ENCODE measurements at regions not wholly inside any gene's neighbourhood (a gene's known extent, or its start where the extent isn't known, plus 50 kb on each side); places are given as distances from the start of the nearest gene placed in this dataset.

GRCh38 chr13:94933230-94933751, 220.9 kb upstream of the SOX21 start:
- no peak for DNase-seq (ENCODE audit: low spot score in 2 of 2)
- H3K36me3 Mint-ChIP-seq, result no peaks in the 10 kb centered on the region
- no peak for ATAC-seq (ENCODE audit: low read depth)
- H3K27me3 Mint-ChIP-seq, result peaks cover 3% of the 10 kb centered on the region
- no peak overlapping the region for H3K27ac Mint-ChIP-seq
- peaks cover 5% of the 10 kb centered on the region for H3K9me3 Mint-ChIP-seq
- H3K4me1 Mint-ChIP-seq, result no peaks in the 10 kb centered on the region
- H3K4me3 Mint-ChIP-seq, result no peak overlapping the region

- H3K9me3 Mint-ChIP-seq, result peaks cover 6% of the 10 kb centered on the region
- H3K36me3 Mint-ChIP-seq, result no peaks in the 10 kb centered on the region
- ATAC-seq (ENCODE audit: low read depth) (no peak), DNase-seq (ENCODE audit: low spot score in 2 of 2) (no peak)
- H3K27me3 Mint-ChIP-seq, result peaks cover 3% of the 10 kb centered on the region
- H3K27ac Mint-ChIP-seq, result no peak overlapping the region
- H3K4me3 Mint-ChIP-seq, result no peak overlapping the region
- no peaks in the 10 kb centered on the region for H3K4me1 Mint-ChIP-seq
These were observed 215.9 kb upstream of the SOX21 start for GRCh38 chr13:94928127-94928775.

- DNase-seq (ENCODE audit: low spot score in 2 of 2), result no peak
These were observed 212.9 kb upstream of the SOX21 start for GRCh38 chr13:94925263-94925662.

GRCh38 chr13:94921181-94921580, 208.8 kb upstream of the SOX21 start:
- Mint-ChIP-seq H3K9me3 (peaks cover 1% of the 10 kb centered on the region), H3K27ac (no peak overlapping the region), H3K4me3 (no peak overlapping the region), H3K27me3 (no peaks in the 10 kb centered on the region), H3K36me3 (no peaks in the 10 kb centered on the region), H3K4me1 (no peaks in the 10 kb centered on the region)
- ATAC-seq (ENCODE audit: low read depth) (no peak), DNase-seq (ENCODE audit: low spot score in 2 of 2) (no peak)

More at GRCh38 chr13:94925263-94925662, 212.9 kb upstream of the SOX21 start:
- no peak overlapping the region for H3K4me3 Mint-ChIP-seq
- peaks cover 3% of the 10 kb centered on the region for H3K27me3 Mint-ChIP-seq
- peaks cover 4% of the 10 kb centered on the region for H3K9me3 Mint-ChIP-seq
- no peaks in the 10 kb centered on the region for H3K4me1 Mint-ChIP-seq
- no peaks in the 10 kb centered on the region for H3K36me3 Mint-ChIP-seq
- ATAC-seq (ENCODE audit: low read depth), result no peak
- H3K27ac Mint-ChIP-seq, result no peak overlapping the region

GRCh38 chr13:94920578-94920977, 208.2 kb upstream of the SOX21 start:
- Mint-ChIP-seq H3K4me3 (no peak overlapping the region), H3K9me3 (peaks cover 1% of the 10 kb centered on the region), H3K27me3 (no peaks in the 10 kb centered on the region), H3K4me1 (no peaks in the 10 kb centered on the region), H3K36me3 (no peaks in the 10 kb centered on the region), H3K27ac (no peak overlapping the region)
- no peak for ATAC-seq (ENCODE audit: low read depth)
- DNase-seq (ENCODE audit: low spot score in 2 of 2), result no peak

GRCh38 chr13:94917824-94918223, 205.5 kb upstream of the SOX21 start:
- no peak for DNase-seq (ENCODE audit: low spot score in 2 of 2)
- no peak overlapping the region for H3K27ac Mint-ChIP-seq

GRCh38 chr13:94914895-94915294, 202.6 kb upstream of the SOX21 start:
- ATAC-seq (ENCODE audit: low read depth), result no peak
- Mint-ChIP-seq H3K4me1 (no peaks in the 10 kb centered on the region), H3K36me3 (no peaks in the 10 kb centered on the region), H3K4me3 (no peak overlapping the region), H3K27ac (no peak overlapping the region), H3K9me3 (peaks cover 1% of the 10 kb centered on the region), H3K27me3 (peaks cover 3% of the 10 kb centered on the region)
- no peak for DNase-seq (ENCODE audit: low spot score in 2 of 2)

More at GRCh38 chr13:94917824-94918223, 205.5 kb upstream of the SOX21 start:
- Mint-ChIP-seq H3K27me3 (no peaks in the 10 kb centered on the region), H3K4me3 (no peak overlapping the region), H3K9me3 (peaks cover 1% of the 10 kb centered on the region), H3K36me3 (no peaks in the 10 kb centered on the region), H3K4me1 (no peaks in the 10 kb centered on the region)
- ATAC-seq (ENCODE audit: low read depth), result no peak

GRCh38 chr13:94906605-94907004, 194.3 kb upstream of the SOX21 start:
- ATAC-seq (ENCODE audit: low read depth) (no peak), DNase-seq (ENCODE audit: low spot score in 2 of 2) (no peak)
- no peaks in the 10 kb centered on the region for H3K9me3 Mint-ChIP-seq
- H3K4me3 Mint-ChIP-seq, result no peak overlapping the region
- H3K27ac Mint-ChIP-seq, result no peak overlapping the region
- peaks cover 7% of the 10 kb centered on the region for H3K27me3 Mint-ChIP-seq
- no peaks in the 10 kb centered on the region for H3K4me1 Mint-ChIP-seq
- no peaks in the 10 kb centered on the region for H3K36me3 Mint-ChIP-seq

GRCh38 chr13:94902722-94903407, 190.5 kb upstream of the SOX21 start:
- Mint-ChIP-seq H3K9me3 (no peaks in the 10 kb centered on the region), H3K27ac (no peak overlapping the region), H3K27me3 (no peaks in the 10 kb centered on the region), H3K4me3 (no peak overlapping the region), H3K4me1 (no peaks in the 10 kb centered on the region), H3K36me3 (no peaks in the 10 kb centered on the region)
- ATAC-seq (ENCODE audit: low read depth) (no peak), DNase-seq (ENCODE audit: low spot score in 2 of 2) (no peak)

GRCh38 chr13:94901070-94901469, 188.7 kb upstream of the SOX21 start:
- Mint-ChIP-seq H3K27me3 (no peaks in the 10 kb centered on the region), H3K36me3 (no peaks in the 10 kb centered on the region), H3K4me3 (no peak overlapping the region), H3K4me1 (no peaks in the 10 kb centered on the region), H3K27ac (no peak overlapping the region), H3K9me3 (no peaks in the 10 kb centered on the region)
- DNase-seq (ENCODE audit: low spot score in 2 of 2), result no peak
- no peak for ATAC-seq (ENCODE audit: low read depth)

- Mint-ChIP-seq H3K9me3 (no peaks in the 10 kb centered on the region), H3K27me3 (no peaks in the 10 kb centered on the region), H3K36me3 (no peaks in the 10 kb centered on the region), H3K27ac (no peak overlapping the region), H3K4me3 (no peak overlapping the region), H3K4me1 (no peaks in the 10 kb centered on the region)
- DNase-seq (ENCODE audit: low spot score in 2 of 2) (no peak), ATAC-seq (ENCODE audit: low read depth) (no peak)
These were observed 184.5 kb upstream of the SOX21 start for GRCh38 chr13:94896719-94897317.

GRCh38 chr13:94896238-94896637, 183.9 kb upstream of the SOX21 start:
- H3K36me3 Mint-ChIP-seq, result no peaks in the 10 kb centered on the region
- no peaks in the 10 kb centered on the region for H3K4me1 Mint-ChIP-seq
- ATAC-seq (ENCODE audit: low read depth) (no peak), DNase-seq (ENCODE audit: low spot score in 2 of 2) (no peak)
- H3K4me3 Mint-ChIP-seq, result no peak overlapping the region
- no peaks in the 10 kb centered on the region for H3K27me3 Mint-ChIP-seq
- no peak overlapping the region for H3K27ac Mint-ChIP-seq
- no peaks in the 10 kb centered on the region for H3K9me3 Mint-ChIP-seq

GRCh38 chr13:94886191-94886590, 173.8 kb upstream of the SOX21 start:
- DNase-seq (ENCODE audit: low spot score in 2 of 2) (no peak), ATAC-seq (ENCODE audit: low read depth) (no peak)
- Mint-ChIP-seq H3K4me3 (no peak overlapping the region), H3K36me3 (no peaks in the 10 kb centered on the region), H3K4me1 (no peaks in the 10 kb centered on the region), H3K27me3 (no peaks in the 10 kb centered on the region), H3K27ac (no peak overlapping the region), H3K9me3 (peaks cover 3% of the 10 kb centered on the region)

- no peaks in the 10 kb centered on the region for H3K27me3 Mint-ChIP-seq
- no peak overlapping the region for H3K27ac Mint-ChIP-seq
- DNase-seq (ENCODE audit: low spot score in 2 of 2) (no peak), ATAC-seq (ENCODE audit: low read depth) (no peak)
- no peaks in the 10 kb centered on the region for H3K36me3 Mint-ChIP-seq
- no peaks in the 10 kb centered on the region for H3K4me1 Mint-ChIP-seq
- peaks cover 1% of the 10 kb centered on the region for H3K9me3 Mint-ChIP-seq
- H3K4me3 Mint-ChIP-seq, result no peak overlapping the region
These were observed 168.1 kb upstream of the SOX21 start for GRCh38 chr13:94880463-94880862.

All from memory B cell (primary cell).